T-cell (primary cell): ENCODE measurements at regions not wholly inside any gene's neighbourhood (a gene's known extent, or its start where the extent isn't known, plus 50 kb on each side); places are given as distances from the start of the nearest gene placed in this dataset.

ENCODE experiments used
- ATAC-seq, 4 experiments: fragments of 200-7000 bp in 3 of 4; fragments of 150-1000 bp in 1 of 4; cut with Tn5 transposase; replicated peaks in 1 of 4; 1 replicate in 3 of 4; 2 replicates in 1 of 4; pipeline ENCODE4 v1.10.0; 2021; ENCODE audit warnings: moderate library complexity in 3 of 4, mild to moderate bottlenecking in 2 of 4, moderate number of reproducible peaks in 1 of 4
- CTCF ChIA-PET, 2 donors: fragments of 300-600 bp; sonication (Branson Sonifier 250); formaldehyde crosslinking; loops; one replicate each; lab custom pipeline; 2022; ENCODE audit warnings: antibody characterized with exemption in 2 of 2; lab: Charles Lee
- POLR2A ChIA-PET, 2 donors: fragments of 300-600 bp; sonication (Branson Sonifier 250); formaldehyde crosslinking; loops; one replicate each; lab custom pipeline; 2022; ENCODE audit warnings: antibody characterized with exemption in 2 of 2; lab: Charles Lee
- DNase-seq, 35 experiments: peaks; one replicate each; pipeline versions ENCODE4 v3.0.0 to v3.0.0-alpha.2; 2013 to 2023
- H3K27ac ChIP-seq: one replicate; pipeline ENCODE4 v1.5.1; 2013; ENCODE audit warnings: low read length
- H3K27me3 ChIP-seq, 2 experiments: replicated peaks in 1 of 2; 1 replicate in 1 of 2; 2 replicates in 1 of 2; pipeline versions ENCODE4 v1.6.1 to v1.7.0; 2013; ENCODE audit warnings: low read length in 1 of 2, mixed read lengths in 1 of 2; ENCODE audit not compliant: control insufficient read depth in 2 of 2, insufficient read depth in 2 of 2; ENCODE audit errors: extremely low read depth in 1 of 2
- H3K36me3 ChIP-seq, 2 donors: 1 replicate in 1 of 2; 2 replicates in 1 of 2; pipeline versions ENCODE4 v1.6.1 to v1.7.0; 2013; ENCODE audit warnings: low read length in 1 of 2; ENCODE audit not compliant: control insufficient read depth in 2 of 2, insufficient read depth in 1 of 2; ENCODE audit errors: extremely low read depth in 1 of 2
- H3K4me1 ChIP-seq, 2 experiments: 1 replicate in 1 of 2; 2 replicates in 1 of 2; pipeline versions ENCODE4 v1.6.1 to v1.7.0; 2013; ENCODE audit warnings: low read length in 2 of 2, mixed read lengths in 1 of 2; ENCODE audit not compliant: insufficient read depth in 2 of 2, control insufficient read depth in 1 of 2; ENCODE audit errors: extremely low read depth in 1 of 2
- H3K4me3 ChIP-seq, 2 donors: 1 replicate in 1 of 2; 2 replicates in 1 of 2; pipeline versions ENCODE4 v1.5.1 to v1.7.0; 2013; ENCODE audit warnings: mild to moderate bottlenecking in 2 of 2, low read length in 1 of 2, moderate library complexity in 1 of 2; ENCODE audit not compliant: control insufficient read depth in 1 of 2; ENCODE audit errors: extremely low read depth in 1 of 2
- H3K9me3 ChIP-seq: 2 replicates; pipeline ENCODE4 v1.7.0; 2013
- H3K27ac Mint-ChIP-seq, 2 donors: one replicate each; pipeline ENCODE4 v1.8.0; 2020 to 2021; ENCODE audit warnings: mild to moderate bottlenecking in 2 of 2, mixed read lengths in 2 of 2
- H3K27me3 Mint-ChIP-seq, 2 donors: one replicate each; pipeline ENCODE4 v1.8.0; 2021 to 2022; ENCODE audit warnings: mixed read lengths in 2 of 2
- H3K36me3 Mint-ChIP-seq: one replicate; pipeline ENCODE4 v1.8.0; 2021; ENCODE audit warnings: mixed read lengths
- H3K4me1 Mint-ChIP-seq, 3 donors: one replicate each; pipeline ENCODE4 v1.8.0; 2020 to 2022; ENCODE audit warnings: mixed read lengths in 3 of 3, mild to moderate bottlenecking in 1 of 3
- H3K4me3 Mint-ChIP-seq, 3 donors: one replicate each; pipeline ENCODE4 v1.8.0; 2020 to 2022; ENCODE audit warnings: mild to moderate bottlenecking in 3 of 3, mixed read lengths in 3 of 3, moderate library complexity in 3 of 3
- H3K9me3 Mint-ChIP-seq, 3 donors: one replicate each; pipeline ENCODE4 v1.8.0; 2020 to 2022; ENCODE audit warnings: mixed read lengths in 3 of 3
- WGBS: methylation state at CpG from one replicate; pipeline ENCODE4 v1.1.5; 2013; ENCODE audit warnings: missing lambda C conversion rate; ENCODE audit not compliant: insufficient coverage; 5-methylcytosine and 5-hydroxymethylcytosine counted together

DNA sequence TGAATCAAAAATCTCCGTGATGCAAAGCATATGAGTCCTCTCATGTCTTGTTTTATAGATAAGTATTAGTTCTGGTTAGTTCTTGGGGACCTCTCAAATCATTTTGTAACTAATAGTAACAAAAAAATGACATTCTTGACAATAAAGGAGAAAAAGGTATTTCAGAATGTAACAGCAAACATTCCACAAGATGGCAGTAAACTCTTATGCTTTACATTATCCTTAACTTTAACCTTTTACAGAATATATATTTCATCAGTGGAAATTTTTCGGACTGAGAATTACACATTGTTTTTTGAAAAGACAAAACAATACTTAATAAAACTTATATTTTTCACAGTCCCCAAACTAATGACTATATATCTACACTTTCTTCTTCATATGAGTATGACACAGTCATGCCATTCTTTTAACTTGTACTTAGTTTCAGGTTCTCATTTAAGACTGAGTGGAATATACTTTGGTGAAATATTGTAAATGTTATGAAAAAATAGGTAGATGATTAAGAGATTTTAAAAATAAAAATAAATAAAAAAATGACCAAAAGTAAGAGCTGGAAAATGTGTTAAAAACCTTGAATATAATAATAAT, 142.9 kb upstream of the NXPH2 start:
- POLR2A ChIA-PET: no interaction called here
- no peak overlapping the region for H3K27ac Mint-ChIP-seq
- Histone ChIP-seq H3K27me3 (no peaks in the 10 kb centered on the region), H3K27ac (no peak overlapping the region), H3K4me1 (no peaks in the 10 kb centered on the region), H3K9me3 (no peaks in the 10 kb centered on the region), H3K36me3 (no peaks in the 10 kb centered on the region), H3K4me3 (no peak overlapping the region)
- no peak overlapping the region for H3K4me3 Mint-ChIP-seq
- H3K4me1 Mint-ChIP-seq: no peaks in the 10 kb centered on the region
- CTCF ChIA-PET: no interaction called here
- H3K9me3 Mint-ChIP-seq: peaks cover 0 to 5% (median 0%) of the 10 kb centered on the region in 3 donors
- WGBS: no CpG with 5 or more reads among the region's 2 CpGs
- ATAC-seq (no peak), DNase-seq (no peak)
- H3K36me3 Mint-ChIP-seq: no peaks in the 10 kb centered on the region
- H3K27me3 Mint-ChIP-seq: no peaks in the 10 kb centered on the region

DNA sequence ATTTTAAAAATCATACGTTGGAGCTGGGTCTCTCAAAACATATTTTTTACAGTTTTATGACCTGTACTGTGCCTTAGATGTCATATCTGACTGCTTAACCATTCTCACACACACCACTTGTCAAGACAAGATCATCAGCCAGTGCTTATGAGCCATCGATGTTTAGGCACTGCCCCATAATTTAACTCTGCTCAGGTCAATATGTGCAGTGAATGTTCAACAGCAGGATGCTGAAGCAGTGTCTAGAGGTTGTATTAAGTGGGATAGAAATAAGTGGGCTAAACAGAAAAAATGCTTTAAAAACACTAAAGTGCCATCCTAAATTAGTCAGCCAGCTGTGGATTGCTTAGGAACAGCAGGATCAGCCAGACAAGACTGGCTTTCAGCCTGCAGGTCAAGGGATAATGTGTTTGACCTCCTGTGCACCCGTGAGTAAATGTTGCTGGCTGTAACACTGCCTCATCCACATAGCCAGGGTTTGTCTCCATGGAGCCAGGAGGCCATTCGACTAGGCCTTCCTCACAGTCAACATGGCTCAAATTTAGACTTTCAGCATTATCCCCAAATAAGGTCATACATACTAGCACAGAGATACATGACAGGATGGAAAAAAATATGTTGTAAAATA, 139.0 kb upstream of the NXPH2 start:
- Mint-ChIP-seq H3K4me1 (no peaks in the 10 kb centered on the region), H3K4me3 (no peak overlapping the region), H3K27me3 (no peaks in the 10 kb centered on the region), H3K9me3 (peaks cover 3 to 11% (median 7%) of the 10 kb centered on the region in 3 donors), H3K36me3 (no peaks in the 10 kb centered on the region), H3K27ac (no peak overlapping the region)
- DNase-seq (no peak), ATAC-seq (no peak)
- H3K36me3 ChIP-seq: no peaks in the 10 kb centered on the region
- H3K27me3 ChIP-seq: no peaks in the 10 kb centered on the region
- ChIA-PET POLR2A (no interaction called here), CTCF (no interaction called here)
- H3K27ac ChIP-seq: no peak overlapping the region
- no peak overlapping the region for H3K4me3 ChIP-seq
- no peaks in the 10 kb centered on the region for H3K4me1 ChIP-seq
- H3K9me3 ChIP-seq: no peaks in the 10 kb centered on the region
- no CpG with 5 or more reads among the region's 4 CpGs for WGBS

DNA sequence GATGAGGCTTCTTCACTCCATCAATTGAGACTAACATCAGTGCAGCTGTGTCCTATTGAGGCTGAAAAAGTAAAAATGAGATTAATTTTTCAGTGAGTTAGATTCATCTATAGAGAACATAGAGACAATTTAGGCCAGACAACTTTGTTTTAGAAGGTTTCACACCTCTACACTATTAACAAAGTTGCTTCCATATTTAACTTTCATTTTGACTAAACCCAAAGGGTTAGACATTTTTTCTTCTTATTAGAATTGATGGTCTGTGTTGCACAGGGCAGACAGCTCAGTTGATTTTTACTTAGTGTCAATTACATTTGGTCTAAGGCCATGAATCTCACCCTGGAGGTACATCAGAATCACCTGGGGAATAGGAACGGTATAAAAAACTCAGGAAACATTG, 130.2 kb upstream of the NXPH2 start:
- Histone ChIP-seq H3K4me1 (no peaks in the 10 kb centered on the region), H3K27me3 (no peaks in the 10 kb centered on the region), H3K27ac (no peak overlapping the region), H3K4me3 (no peak overlapping the region), H3K9me3 (no peaks in the 10 kb centered on the region), H3K36me3 (no peaks in the 10 kb centered on the region)
- POLR2A ChIA-PET: no interaction called here
- WGBS: no CpG with 5 or more reads among the region's 1 CpG
- DNase-seq (no peak), ATAC-seq (no peak)
- Mint-ChIP-seq H3K27ac (no peak overlapping the region), H3K4me3 (no peak overlapping the region), H3K36me3 (no peaks in the 10 kb centered on the region), H3K4me1 (no peaks in the 10 kb centered on the region), H3K9me3 (peaks cover 7 to 16% (median 7%) of the 10 kb centered on the region in 3 donors), H3K27me3 (no peaks in the 10 kb centered on the region)
- CTCF ChIA-PET: no interaction called here

DNA sequence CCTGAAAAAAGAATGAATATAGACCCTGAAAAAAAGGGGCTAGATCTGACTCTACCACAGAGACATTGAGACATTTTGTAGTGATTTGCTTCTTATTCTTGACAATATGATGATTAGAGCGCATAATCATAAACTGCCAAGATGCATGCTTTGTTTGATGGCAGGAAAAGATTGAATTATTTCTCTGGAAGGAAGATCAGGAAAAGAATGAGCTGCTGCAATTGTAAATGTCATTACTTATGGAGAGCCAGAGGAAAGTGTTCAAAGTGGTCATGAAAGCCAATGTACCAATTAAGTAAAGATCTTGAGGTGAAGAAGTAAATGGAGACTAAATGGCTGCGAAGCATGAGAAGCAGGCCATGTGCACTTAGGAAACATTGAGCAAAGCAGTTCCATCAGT, 126.4 kb upstream of the NXPH2 start:
- DNase-seq (no peak), ATAC-seq (no peak)
- no peaks in the 10 kb centered on the region for H3K27me3 ChIP-seq
- no CpG with 5 or more reads among the region's 2 CpGs for WGBS
- H3K4me3 ChIP-seq: no peak overlapping the region
- Mint-ChIP-seq H3K4me3 (no peak overlapping the region), H3K27ac (no peak overlapping the region), H3K27me3 (no peaks in the 10 kb centered on the region), H3K36me3 (no peaks in the 10 kb centered on the region), H3K4me1 (no peaks in the 10 kb centered on the region), H3K9me3 (peaks cover 0 to 7% (median 2%) of the 10 kb centered on the region in 3 donors)
- H3K27ac ChIP-seq: no peak overlapping the region
- POLR2A ChIA-PET: no interaction called here
- no peaks in the 10 kb centered on the region for H3K9me3 ChIP-seq
- no peaks in the 10 kb centered on the region for H3K36me3 ChIP-seq
- CTCF ChIA-PET: no interaction called here
- no peaks in the 10 kb centered on the region for H3K4me1 ChIP-seq

DNA sequence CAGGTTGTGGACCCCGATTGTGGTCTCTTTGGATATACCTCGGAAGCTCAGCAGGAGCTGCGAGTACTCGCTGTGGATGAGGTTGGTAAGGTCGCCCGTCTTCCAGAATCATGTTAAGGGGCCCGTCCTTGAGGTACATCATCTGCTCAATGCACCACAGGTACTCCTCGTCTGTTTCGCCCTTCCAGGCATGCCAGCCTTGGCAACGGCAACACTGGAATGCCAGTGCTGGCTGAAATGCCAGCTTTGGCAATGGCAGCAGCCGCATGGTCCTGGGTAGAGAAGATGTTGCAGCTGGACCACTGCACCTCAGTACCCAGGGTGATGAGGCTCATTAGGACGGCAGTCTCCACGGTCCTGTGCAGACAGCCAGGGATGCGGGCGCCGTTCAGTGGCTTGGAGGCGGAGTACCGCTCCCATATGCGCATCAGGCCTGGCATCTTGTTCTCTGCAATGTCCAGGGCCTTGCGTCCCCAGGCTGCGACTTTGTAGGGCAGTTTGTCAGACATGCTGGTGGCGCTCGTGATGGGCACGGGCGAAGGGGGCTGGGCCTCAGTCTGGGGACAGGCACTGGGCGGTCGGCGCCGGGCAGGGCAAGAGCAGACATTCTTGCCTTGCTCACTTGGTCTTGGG, 122.2 kb upstream of the NXPH2 start:
- POLR2A ChIA-PET: no interaction called here
- WGBS: 89% methylated on average over 29 of the region's 29 CpGs
- no peak for DNase-seq
- Mint-ChIP-seq H3K27me3 (no peaks in the 10 kb centered on the region), H3K4me1 (no peaks in the 10 kb centered on the region), H3K4me3 (no peak overlapping the region), H3K9me3 (peaks cover 0 to 5% (median 0%) of the 10 kb centered on the region in 3 donors), H3K27ac (no peak overlapping the region), H3K36me3 (no peaks in the 10 kb centered on the region)
- no peak overlapping the region for H3K27ac ChIP-seq
- no peaks in the 10 kb centered on the region for H3K4me1 ChIP-seq
- no peaks in the 10 kb centered on the region for H3K9me3 ChIP-seq
- no peaks in the 10 kb centered on the region for H3K27me3 ChIP-seq
- no peak overlapping the region for H3K4me3 ChIP-seq
- CTCF ChIA-PET: no interaction called here
- H3K36me3 ChIP-seq: no peaks in the 10 kb centered on the region
- ATAC-seq: no peak

DNA sequence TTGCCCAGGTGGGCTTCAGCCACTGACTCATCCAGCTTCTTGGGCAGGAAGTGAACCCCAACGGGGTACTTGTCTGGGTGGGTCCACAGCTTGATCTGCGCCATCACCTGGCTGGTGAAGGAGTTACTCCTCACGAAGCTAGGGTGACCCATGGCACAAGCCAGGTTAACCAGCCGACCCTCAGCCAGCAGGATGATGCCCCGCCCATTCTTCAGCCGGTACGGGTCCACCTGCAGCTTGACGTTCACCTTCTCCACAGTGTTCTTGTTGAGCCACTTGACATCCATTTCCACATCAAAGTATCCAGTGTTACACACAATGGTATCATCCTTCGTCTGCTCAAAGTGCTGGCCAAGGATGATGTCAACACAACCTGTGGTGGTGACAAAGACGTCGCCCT, 121.3 kb upstream of the NXPH2 start:
- CTCF ChIA-PET: no interaction called here
- H3K36me3 Mint-ChIP-seq: no peaks in the 10 kb centered on the region
- Histone ChIP-seq H3K4me1 (no peaks in the 10 kb centered on the region), H3K4me3 (no peak overlapping the region), H3K27me3 (no peaks in the 10 kb centered on the region), H3K9me3 (no peaks in the 10 kb centered on the region), H3K27ac (no peak overlapping the region), H3K36me3 (no peaks in the 10 kb centered on the region)
- no peak for ATAC-seq
- DNase-seq: no peak
- peaks cover 0 to 3% (median 0%) of the 10 kb centered on the region in 3 donors for H3K9me3 Mint-ChIP-seq
- no peaks in the 10 kb centered on the region for H3K27me3 Mint-ChIP-seq
- H3K27ac Mint-ChIP-seq: no peak overlapping the region
- no peaks in the 10 kb centered on the region for H3K4me1 Mint-ChIP-seq
- 83% methylated on average over 11 of the region's 11 CpGs for WGBS
- POLR2A ChIA-PET: no interaction called here
- no peak overlapping the region for H3K4me3 Mint-ChIP-seq
